H1 (cell line): ENCODE measurements at regions not wholly inside any gene's neighbourhood (a gene's known extent, or its start where the extent isn't known, plus 50 kb on each side); places are given as distances from the start of the nearest gene placed in this dataset.

ENCODE experiments used
- EP300 ChIP-seq, 2 experiments: IDR thresholded peaks; 1 replicate in 1 of 2; 2 replicates in 1 of 2; pipeline ENCODE4 v1.6.1; 2011 to 2012; ENCODE audit warnings: low read depth in 2 of 2, low read length in 2 of 2, mild to moderate bottlenecking in 2 of 2, borderline replicate concordance in 1 of 2, inconsistent platforms in 1 of 2, moderate library complexity in 1 of 2
- SIN3A ChIP-seq, 2 experiments: IDR thresholded peaks in 1 of 2; conservative IDR thresholded peaks in 1 of 2; 2 replicates each; pipeline ENCODE4 v1.6.1; 2011 to 2012; ENCODE audit warnings: low read length in 2 of 2, improper control_type of control experiment in 1 of 2, low read depth in 1 of 2, mild to moderate bottlenecking in 1 of 2

DNA sequence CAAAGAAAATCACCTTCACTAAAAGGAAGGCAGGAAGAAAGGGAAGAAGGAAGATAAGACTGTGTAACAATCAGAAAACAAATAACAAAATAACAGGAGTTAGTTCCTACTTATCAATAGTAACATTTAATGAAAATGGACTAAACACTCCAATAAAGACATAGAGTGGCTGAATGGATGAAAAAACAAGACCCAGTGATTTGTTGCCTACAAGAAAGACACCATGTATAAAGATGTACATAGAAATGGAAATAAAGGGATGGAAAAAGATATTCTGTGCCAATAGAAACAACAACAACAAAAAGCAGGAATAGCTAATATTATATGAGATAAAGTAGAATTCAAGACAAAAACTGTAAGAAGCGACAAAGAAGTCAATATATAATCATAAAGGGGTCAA is 116.8 kb downstream of the LURAP1L start (continued):
- TF ChIP-seq EP300 (IDR thresholded peaks at IDR 0.05; ENCODE audit: borderline replicate concordance in 1 of 2, low read depth in 2 of 2, low read length in 2 of 2) (no peak), SIN3A (conservative IDR thresholded peaks at IDR 0.05 in 1 of 2, IDR thresholded peaks at IDR 0.05 in 1 of 2; ENCODE audit: low read depth in 1 of 2, low read length in 2 of 2) (no peak)
- TF ChIP-seq, all 59 proteins: peak for 0
